Stimulated activated CD4-positive, alpha-beta T cell treated with anti-CD3 and anti-CD28 coated beads, Interleukin-4, amount 100 ng/mL, for 1 hour (primary cell): ENCODE measurements at regions not wholly inside any gene's neighbourhood (a gene's known extent, or its start where the extent isn't known, plus 50 kb on each side); places are given as distances from the start of the nearest gene placed in this dataset.

Source experiments
- DNase-seq: peaks from one replicate; pipeline ENCODE4 v3.0.0-alpha.2; 2020

DNA sequence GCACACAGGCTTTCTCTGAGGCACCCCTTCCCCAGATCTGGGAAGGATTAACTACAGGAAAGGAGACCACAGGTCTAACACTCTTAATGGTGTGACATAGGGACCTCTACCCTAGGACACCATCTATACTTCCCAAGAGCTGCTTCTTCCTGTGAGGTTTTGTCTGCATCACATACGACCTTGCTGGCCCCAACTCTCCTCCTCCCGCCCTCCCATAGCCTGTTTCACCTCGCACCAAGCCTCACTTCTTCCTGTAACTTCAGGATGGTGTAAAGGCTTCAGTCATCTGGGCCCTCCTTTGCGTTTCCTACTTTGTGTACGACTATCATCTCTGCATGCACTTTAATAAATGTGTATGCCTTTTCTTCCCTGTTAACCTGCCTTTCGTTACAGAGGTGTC, 274.3 kb downstream of the KLF6 start:
- no peak for DNase-seq

GRCh38 chr10:3509355-3509754, 275.7 kb downstream of the KLF6 start:
- DNase-seq = no peak

GRCh38 chr10:3503299-3503698, 281.7 kb downstream of the KLF6 start:
- DNase-seq = no peak

- no peak for DNase-seq
These were observed 282.3 kb downstream of the KLF6 start for GRCh38 chr10:3502673-3503072.

GRCh38 chr10:3500408-3500856, 284.6 kb downstream of the KLF6 start:
- no peak for DNase-seq

DNA sequence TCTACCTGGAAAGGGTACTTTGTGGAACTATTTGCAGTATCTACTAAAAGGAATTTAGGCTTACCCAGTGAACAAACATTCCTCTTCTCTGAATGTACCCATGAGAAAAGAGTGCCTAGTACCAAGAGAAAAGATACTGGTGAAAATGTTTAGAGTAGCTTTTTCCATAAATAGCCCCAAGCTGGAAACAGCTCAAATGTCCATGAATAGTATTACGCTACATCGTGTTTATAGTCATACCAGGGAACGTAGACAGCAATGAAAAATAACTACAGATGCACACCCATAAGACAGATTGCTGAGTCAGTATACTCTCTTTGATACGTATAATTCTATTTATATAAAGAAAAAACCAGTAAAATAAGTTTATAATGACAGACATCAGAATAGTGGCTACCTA, 285.9 kb downstream of the KLF6 start:
- no peak for DNase-seq

DNA sequence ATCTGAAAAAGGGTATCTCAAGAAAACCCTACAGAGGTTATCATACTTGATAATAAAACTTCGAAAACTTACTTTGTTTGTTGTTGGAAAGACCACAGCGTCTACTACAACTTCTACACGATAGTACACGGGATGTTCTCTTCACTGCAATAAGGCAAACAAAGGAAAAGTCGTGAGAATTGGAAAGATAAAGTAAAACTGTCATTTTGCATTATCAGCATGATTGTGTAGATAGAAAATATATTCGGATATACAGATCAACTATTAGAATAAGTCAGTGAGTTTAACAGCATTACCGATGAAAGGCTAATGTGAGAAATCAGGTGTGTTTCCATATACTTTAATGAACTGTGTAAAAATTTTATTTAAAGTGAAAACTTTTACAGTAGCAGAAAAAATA, 287.4 kb downstream of the KLF6 start:
- DNase-seq = no peak

DNA sequence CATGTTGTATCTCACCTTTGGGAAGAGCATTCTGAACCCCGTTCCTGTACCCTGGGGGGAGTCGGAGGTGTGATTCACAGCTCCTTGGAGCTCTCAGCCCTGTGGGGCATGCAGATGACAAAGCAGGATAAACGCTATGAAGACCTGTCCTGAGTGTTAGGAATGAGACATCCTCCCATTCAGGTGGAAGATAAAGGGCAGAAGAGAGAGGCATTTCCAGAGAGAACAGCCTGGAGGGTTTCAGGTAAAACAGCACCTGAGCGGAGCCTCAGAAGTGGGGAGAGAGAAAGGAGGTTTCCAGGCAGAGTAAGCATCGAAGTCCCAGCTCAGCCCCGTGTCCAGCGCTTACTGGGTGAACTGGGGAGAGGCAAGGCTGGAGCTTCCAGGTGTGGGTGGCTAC, 288.9 kb downstream of the KLF6 start:
- DNase-seq = no peak

DNA sequence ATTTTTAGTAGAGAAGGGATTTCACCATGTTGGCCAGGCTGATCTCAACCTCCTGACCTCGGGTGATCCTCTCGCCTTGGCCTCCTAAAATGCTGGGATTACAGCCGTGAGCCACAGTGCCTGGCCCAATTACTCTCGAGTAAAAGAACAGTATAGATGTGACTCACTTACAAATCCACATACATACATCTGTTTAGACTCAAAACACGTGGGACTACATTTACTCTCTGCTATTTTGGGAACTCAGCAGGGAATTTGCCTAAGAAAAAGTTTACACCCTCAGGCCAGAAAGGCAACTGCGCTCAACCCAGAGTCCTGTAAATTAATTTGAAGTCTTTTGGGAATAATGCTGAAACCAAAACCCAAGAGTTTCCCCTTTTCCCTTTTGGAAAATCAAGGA, 289.7 kb downstream of the KLF6 start:
- DNase-seq = no peak

DNA sequence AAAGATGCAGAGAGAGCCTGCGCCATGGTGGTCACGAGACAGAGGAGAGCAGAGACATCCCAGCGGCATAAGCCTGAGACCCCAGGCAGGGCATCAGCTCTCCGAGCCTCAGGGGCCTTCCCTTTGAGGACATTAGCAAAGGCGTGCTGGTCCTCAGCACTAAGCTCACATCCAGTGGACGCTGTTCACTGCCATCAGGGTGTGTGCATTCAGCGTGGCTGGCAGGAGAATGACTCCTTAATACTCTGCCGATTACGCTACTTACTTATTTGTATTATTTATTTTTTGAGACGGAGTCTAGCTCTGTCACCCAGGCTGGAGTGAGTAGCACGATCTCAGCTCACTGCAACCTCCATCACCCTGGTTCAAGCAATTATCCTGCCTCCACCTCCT, 290.2 kb downstream of the KLF6 start:
- no peak for DNase-seq

- DNase-seq = no peak
These were observed 290.7 kb downstream of the KLF6 start for GRCh38 chr10:3494131-3494837.

DNA sequence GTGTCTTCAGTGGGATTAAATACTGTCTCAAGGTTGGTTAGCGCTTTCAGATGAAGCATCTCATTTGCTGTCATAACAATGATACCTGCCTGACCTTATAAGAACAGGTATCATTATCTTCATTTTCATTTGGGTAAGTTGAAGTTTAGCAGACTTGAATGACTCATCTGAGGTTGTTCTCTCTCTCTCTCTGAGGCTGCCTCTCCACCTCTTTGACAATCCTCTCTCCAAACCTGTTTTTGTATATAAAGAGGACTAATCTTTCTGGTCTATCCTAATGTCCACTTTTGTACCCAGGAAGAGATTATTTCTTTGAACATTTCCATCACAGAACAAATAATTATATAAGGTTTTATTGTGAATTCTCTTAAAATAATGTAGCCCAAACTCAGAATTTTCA, 291.4 kb downstream of the KLF6 start:
- DNase-seq = no peak

DNA sequence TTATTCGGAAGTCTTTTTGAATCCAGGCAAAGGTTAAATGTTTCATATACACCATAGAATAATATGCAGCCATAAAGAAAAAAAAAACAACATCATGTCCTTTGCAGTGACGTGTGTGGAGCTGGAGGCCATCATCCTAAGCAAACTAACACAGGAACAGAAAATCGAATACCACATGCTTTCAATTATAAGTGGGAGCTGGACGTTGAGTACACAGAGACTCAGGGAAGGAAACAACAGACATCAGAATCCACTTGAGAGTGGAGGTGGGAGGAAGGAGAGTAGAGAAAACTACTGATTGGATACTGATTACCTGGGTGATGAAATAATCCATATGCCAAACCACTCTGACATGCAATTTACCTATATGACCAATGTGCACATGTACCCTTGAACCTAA, 293.4 kb downstream of the KLF6 start:
- no peak for DNase-seq

GRCh38 chr10:3487228-3487627, 297.8 kb downstream of the KLF6 start:
- DNase-seq = no peak

DNA sequence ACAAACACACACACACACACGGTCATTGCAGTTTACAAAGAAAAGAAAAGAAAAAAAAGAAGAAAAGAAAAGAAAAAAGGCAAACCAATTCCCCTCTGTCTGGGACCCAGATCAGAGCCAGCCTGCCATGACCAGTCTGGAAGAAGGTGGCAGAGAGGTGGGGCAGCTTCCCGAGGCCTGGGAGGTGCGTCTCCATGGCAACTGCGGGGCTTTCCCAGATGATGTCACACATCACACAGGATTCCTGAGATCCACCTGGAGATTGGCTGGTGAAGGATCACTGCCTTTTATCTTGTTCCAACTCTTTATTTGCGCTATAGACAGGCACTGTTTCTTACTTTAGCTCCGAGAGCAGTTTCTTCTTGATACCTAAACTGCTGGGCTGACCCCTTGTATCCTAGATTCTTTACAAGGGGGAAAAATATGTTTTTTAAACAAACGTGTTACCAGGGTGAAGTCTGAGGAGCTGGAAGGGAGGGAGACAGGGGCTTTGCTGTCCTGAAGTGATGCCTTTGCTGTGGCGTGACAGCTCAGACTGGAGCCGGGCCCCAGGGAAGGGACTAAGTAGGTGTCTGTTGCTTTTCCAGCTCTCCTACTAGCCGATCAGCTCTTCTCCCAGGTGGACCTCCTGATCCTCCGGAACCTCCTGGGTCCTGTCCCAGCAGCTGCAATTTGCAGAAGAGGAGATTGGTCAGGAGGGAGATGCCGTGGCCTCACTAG, 298.5 kb downstream of the KLF6 start:
- DNase-seq = no peak

DNA sequence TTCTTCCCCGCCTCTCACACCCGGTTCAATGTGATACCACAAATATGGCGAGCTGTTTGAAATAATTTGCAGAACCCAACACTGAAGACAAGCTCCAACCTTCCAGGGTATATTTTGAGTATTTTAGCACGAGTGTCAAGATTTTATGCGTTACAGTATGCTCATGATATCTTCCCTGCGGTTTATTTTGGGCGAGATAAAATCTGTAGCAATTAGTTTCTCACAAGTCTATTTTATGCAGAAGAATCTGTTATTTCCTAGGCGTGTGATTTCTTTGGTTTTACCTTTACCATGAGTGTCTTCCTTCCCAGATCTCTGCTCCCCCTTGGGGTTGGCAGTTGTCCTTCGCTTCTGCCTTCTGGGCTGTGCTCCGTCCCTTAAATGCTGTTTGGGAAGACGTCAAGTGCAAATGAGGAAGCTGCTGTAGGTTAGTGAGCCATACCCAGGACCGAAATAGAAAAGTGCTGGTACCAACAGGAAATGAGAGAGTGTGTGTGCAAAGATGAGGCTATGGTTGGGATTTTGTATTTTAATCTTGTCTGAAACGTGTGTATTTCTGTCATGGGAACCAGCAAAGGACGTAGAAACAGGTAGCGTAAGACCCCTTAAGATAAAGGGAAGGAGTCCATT, 299.8 kb downstream of the KLF6 start:
- DNase-seq = no peak

- DNase-seq = no peak
These were observed 300.5 kb downstream of the KLF6 start for GRCh38 chr10:3484306-3485056.

DNA sequence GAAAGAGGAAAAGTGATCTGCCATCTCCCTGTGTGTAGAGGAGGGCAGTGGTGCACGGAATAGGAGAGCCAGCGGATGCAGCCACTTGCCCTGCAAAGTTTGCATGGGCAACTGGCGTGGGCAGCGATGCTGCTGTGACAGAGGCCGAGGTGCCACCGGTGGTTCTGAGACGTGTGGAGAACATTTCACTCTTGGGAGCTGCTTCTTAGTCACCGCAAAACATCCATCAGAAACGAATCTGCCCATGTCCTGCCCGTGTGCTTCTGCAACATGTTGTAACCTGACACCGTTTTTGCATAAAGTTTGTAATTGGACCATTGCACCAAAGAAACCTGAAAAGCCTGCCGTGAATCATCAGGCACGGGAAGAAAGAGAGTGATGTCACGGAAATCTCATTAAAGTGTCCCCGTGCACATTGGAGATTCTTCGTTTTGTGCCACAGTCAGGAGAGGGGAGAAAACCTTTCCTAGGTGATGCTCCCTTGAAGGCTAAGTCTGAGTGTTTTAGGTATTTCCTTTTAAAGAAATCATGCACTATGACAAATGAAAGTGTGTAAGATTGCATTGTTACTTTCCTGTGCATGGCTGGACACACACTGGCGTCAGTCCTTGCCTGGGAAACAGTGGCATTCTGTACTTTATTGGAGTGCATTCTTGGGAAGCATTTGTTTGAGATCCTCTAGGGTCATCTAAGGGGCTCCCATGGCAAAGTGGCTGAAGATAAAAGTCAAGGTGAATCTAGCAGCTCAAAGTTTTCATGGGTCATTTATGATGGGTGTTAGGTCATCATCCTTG, 302.6 kb downstream of the KLF6 start:
- DNase-seq = no peak

GRCh38 chr10:3481496-3481895, 303.5 kb downstream of the KLF6 start:
- DNase-seq = no peak

DNA sequence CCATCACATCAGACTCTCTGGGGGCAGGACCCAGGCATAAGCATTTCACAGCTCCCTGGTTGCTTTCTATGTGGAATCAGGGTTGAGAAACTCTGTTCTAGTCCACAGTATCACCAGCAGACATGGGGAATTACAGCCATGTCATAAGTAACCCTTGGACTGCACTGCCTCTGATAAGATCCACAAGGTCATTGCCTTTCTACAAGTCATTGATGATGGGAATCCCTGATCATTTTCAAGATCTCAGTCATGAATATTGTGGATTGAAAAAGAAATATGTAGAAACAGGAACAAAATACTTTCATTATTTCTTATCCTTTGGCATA, 304.1 kb downstream of the KLF6 start:
- no peak for DNase-seq

DNA sequence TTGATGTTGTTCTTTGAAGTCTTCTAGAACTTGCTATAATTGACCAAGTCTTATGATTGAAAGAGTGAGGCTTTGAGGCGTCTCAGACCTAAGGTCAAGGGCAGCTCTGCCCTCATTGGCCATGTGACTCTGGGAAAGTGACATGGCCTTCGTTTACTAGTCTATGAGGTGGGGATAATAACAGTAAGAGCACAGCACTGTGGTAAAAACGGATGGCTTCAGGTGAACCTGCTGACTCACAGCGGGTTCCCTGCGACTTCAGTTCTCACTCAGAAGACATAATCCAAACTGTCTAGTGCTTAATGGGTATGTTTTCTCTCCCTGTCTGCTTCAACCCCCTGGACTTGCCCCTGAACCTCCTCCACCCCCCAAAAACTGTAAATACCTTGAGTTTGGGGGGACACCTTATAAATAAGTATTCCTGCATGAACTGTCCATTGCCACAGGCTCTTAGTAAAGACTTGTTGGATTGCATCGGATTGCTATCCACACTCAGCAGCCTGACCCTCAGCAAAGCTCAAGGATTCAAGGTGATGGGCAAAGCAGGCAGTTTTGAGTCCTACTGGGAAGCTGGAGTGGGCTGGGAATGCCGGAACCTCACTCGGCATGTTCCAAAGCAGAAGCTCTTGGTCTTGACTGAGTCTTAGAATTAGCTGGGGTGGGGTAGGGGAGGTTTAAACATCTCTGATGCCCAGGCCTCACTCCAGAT, 304.6 kb downstream of the KLF6 start:
- no peak for DNase-seq

- no peak for DNase-seq
These were observed 306.2 kb upstream of the PITRM1 start for GRCh38 chr10:3478632-3479240.
